NB4 (cell line): ENCODE measurements at regions not wholly inside any gene's neighbourhood (a gene's known extent, or its start where the extent isn't known, plus 50 kb on each side); places are given as distances from the start of the nearest gene placed in this dataset.
"Not testable (repeated sequence)": the region's sequence is repeated elsewhere in the genome, so short reads cannot be mapped to it uniquely, and the experiment has no call there.

ENCODE experiments used
- DNase-seq: peaks from one replicate; pipeline ENCODE4 v3.0.0; 2010; ENCODE audit warnings: low read depth
- H3K4me3 ChIP-seq: one replicate; pipeline ENCODE4 v1.5.1; 2011; ENCODE audit warnings: mild to moderate bottlenecking, low read depth, low read length, moderate library complexity
- CTCF ChIP-seq: IDR thresholded peaks from one replicate; pipeline ENCODE4 v1.5.1; 2012; ENCODE audit warnings: low read depth, low read length
- MAX ChIP-seq: IDR thresholded peaks from 2 replicates; pipeline ENCODE4 v1.6.1; 2011; ENCODE audit warnings: low read depth, low read length
- MYC ChIP-seq: IDR thresholded peaks from 2 replicates; pipeline ENCODE4 v1.6.1; 2011; ENCODE audit warnings: low read depth, low read length
- POLR2A ChIP-seq: IDR thresholded peaks from 2 replicates; pipeline ENCODE4 v1.6.1; 2011; ENCODE audit warnings: mild to moderate bottlenecking; ENCODE audit not compliant: insufficient read length; ENCODE audit errors: extremely low read depth

GRCh38 chr2:193357508-193357907 lies 1162.8 kb upstream of the TMEFF2 start:
- H3K4me3 ChIP-seq: no peak overlapping the region
- DNase-seq: no peak
- TF ChIP-seq MAX (no peak), MYC (no peak), CTCF (no peak), POLR2A (no peak)

GRCh38 chr2:193352665-193353242 lies 1158.0 kb upstream of the TMEFF2 start:
- H3K4me3 ChIP-seq, DNase-seq: not testable (repeated sequence)

- TF ChIP-seq MYC (no peak), MAX (no peak), POLR2A (no peak), CTCF (no peak)
- no peak overlapping the region for H3K4me3 ChIP-seq
- DNase-seq: no peak
Measured at GRCh38 chr2:193350509-193350908, 1155.8 kb upstream of the TMEFF2 start.

- no peak for DNase-seq
- H3K4me3 ChIP-seq: no peak overlapping the region
- TF ChIP-seq CTCF: no peak
Measured at GRCh38 chr2:193349642-193350041, 1154.9 kb upstream of the TMEFF2 start.

GRCh38 chr2:193348055-193348454 lies 1153.3 kb upstream of the TMEFF2 start:
- no peak for DNase-seq
- TF ChIP-seq CTCF: no peak
- TF ChIP-seq POLR2A: no peak
- TF ChIP-seq MAX: no peak
- TF ChIP-seq MYC: no peak
- H3K4me3 ChIP-seq: no peak overlapping the region

GRCh38 chr2:193336781-193337180 lies 1142.0 kb upstream of the TMEFF2 start:
- TF ChIP-seq MAX (no peak), MYC (no peak), POLR2A (no peak), CTCF (no peak)
- no peak overlapping the region for H3K4me3 ChIP-seq
- DNase-seq: no peak
